HG02642 (cell line): ENCODE measurements at regions not wholly inside any gene's neighbourhood (a gene's known extent, or its start where the extent isn't known, plus 50 kb on each side); places are given as distances from the start of the nearest gene placed in this dataset.
"Not testable (repeated sequence)": the region's sequence is repeated elsewhere in the genome, so short reads cannot be mapped to it uniquely, and the experiment has no call there.

Source experiments
- ATAC-seq: cut with Tn5 transposase; IDR thresholded peaks from one replicate; pipeline ENCODE4 v1.9.1; 2021; ENCODE audit warnings: mild to moderate bottlenecking; ENCODE audit not compliant: unreplicated experiment, poor library complexity

- ATAC-seq, result no peak
These were observed 859.2 kb upstream of the SEMA6A start for GRCh38 chr5:117433818-117434217.

- no peak for ATAC-seq
These were observed 856.5 kb upstream of the SEMA6A start for GRCh38 chr5:117431091-117431490.

- ATAC-seq, result no peak
These were observed 850.5 kb upstream of the SEMA6A start for GRCh38 chr5:117425163-117425562.

GRCh38 chr5:117424559-117424958, 849.9 kb upstream of the SEMA6A start:
- ATAC-seq, result no peak

GRCh38 chr5:117417501-117417900, 842.9 kb upstream of the SEMA6A start:
- ATAC-seq, result no peak

- ATAC-seq, result no peak
These were observed 840.3 kb upstream of the SEMA6A start for GRCh38 chr5:117414926-117415325.

- ATAC-seq, result no peak
These were observed 837.1 kb upstream of the SEMA6A start for GRCh38 chr5:117411701-117412100.

- ATAC-seq, result no peak
These were observed 830.6 kb upstream of the SEMA6A start for GRCh38 chr5:117405197-117405596.

- ATAC-seq, result no peak
These were observed 820.0 kb upstream of the SEMA6A start for GRCh38 chr5:117394506-117395157.

GRCh38 chr5:117393125-117393524, 818.5 kb upstream of the SEMA6A start:
- ATAC-seq, result no peak

GRCh38 chr5:117380316-117380715, 805.7 kb upstream of the SEMA6A start:
- ATAC-seq, result no peak

GRCh38 chr5:117379521-117379920, 804.9 kb upstream of the SEMA6A start:
- no peak for ATAC-seq

GRCh38 chr5:117376748-117377147, 802.1 kb upstream of the SEMA6A start:
- ATAC-seq, result no peak

- no peak for ATAC-seq
These were observed 785.3 kb upstream of the SEMA6A start for GRCh38 chr5:117359895-117360294.

GRCh38 chr5:117357886-117358285, 783.3 kb upstream of the SEMA6A start:
- ATAC-seq, result no peak

- ATAC-seq, result no peak
These were observed 772.7 kb upstream of the SEMA6A start for GRCh38 chr5:117347280-117347679.

GRCh38 chr5:117343726-117344125, 769.1 kb upstream of the SEMA6A start:
- ATAC-seq, result not testable (repeated sequence)

GRCh38 chr5:117337064-117337749, 762.6 kb upstream of the SEMA6A start:
- no peak for ATAC-seq

GRCh38 chr5:117336208-117336607, 761.6 kb upstream of the SEMA6A start:
- ATAC-seq, result no peak

- ATAC-seq, result no peak
These were observed 758.4 kb upstream of the SEMA6A start for GRCh38 chr5:117333011-117333410.

GRCh38 chr5:117332341-117332740, 757.7 kb upstream of the SEMA6A start:
- ATAC-seq, result no peak

- ATAC-seq, result no peak
These were observed 752.9 kb upstream of the SEMA6A start for GRCh38 chr5:117327511-117327910.
